NOMO-1 treated with dmso at 0.1 percent for 144 hours (cell line): ENCODE measurements at regions not wholly inside any gene's neighbourhood (a gene's known extent, or its start where the extent isn't known, plus 50 kb on each side); places are given as distances from the start of the nearest gene placed in this dataset.
"Not testable (repeated sequence)": the region's sequence is repeated elsewhere in the genome, so short reads cannot be mapped to it uniquely, and the experiment has no call there.

Experiments
- DNase-seq: peaks from one replicate; lab custom pipeline; 2025; ENCODE audit not compliant: unreplicated experiment; lab: John Stamatoyannopoulos, UW

DNA sequence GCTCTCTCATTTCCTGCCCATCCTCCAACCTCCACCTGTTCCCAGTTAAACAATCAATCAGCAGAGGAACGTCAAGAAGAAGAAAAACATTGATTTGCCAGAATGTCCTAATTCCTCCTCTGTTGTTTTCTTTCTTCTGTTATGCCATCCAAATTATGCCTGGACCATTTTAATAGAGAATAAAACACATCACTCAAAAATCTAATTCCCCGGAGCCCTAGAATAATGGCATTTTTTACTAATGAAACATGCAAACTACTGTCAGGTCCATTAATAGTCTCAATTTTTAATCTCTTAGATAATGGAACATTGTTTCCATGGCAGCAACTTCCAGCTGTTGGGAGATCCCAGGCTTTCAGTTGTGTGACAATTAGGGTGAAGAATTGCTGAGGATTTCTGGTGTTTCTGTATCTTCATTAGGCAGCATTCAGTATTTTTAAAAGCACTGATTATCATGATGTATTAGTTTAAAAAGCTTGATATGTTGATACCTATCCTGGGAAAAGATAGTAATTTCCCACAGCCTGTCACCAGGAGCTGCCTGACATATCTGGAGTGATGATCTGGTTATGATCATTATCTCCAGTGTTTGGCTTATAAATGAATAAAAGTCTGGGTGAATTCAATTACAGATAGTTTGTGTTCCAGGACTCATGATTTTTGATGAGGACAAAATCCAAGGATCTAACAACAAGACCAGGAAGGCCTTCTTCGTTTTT is 209.8 kb downstream of the TPBG start:
- no peak for DNase-seq

DNA sequence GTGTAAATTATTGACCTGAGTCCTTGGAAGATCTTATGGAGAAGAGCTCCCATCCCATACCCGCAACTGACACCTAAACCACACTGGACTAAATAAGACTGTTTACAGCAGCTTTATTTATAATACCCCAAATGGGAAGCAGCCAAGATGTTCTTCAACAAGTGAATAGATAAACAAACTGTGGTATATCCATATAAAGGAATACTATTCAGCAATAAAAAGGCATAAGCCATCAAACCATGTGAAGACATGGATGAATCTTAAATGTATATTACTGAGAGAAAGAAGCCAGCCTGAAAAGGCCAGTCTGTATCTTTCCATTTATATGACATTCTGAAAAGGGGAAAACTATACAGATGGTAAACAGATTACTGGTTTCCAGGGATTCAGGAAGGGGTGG is 212.7 kb downstream of the TPBG start:
- DNase-seq = no peak

GRCh38 chr6:82584194-82584695 is 220.6 kb downstream of the TPBG start:
- no peak for DNase-seq

DNA sequence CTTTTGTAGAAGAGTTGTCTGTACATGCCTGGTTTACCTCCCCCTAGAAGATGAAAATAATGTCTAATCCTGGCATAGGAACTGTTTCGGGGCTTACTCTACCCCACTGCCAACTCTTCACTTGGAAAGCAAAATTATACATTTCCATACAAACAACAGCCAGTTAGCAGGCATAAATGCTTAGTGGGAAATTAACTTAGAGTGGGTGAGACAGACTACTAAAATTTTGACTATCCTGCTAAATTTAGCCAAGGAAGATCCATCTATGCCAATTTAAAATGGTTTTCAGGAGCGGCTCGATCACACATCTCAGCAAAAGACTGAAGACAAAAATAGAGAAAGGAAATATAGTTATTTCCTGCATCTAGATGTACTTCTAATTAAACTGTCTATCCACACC is 221.2 kb downstream of the TPBG start:
- DNase-seq = no peak

DNA sequence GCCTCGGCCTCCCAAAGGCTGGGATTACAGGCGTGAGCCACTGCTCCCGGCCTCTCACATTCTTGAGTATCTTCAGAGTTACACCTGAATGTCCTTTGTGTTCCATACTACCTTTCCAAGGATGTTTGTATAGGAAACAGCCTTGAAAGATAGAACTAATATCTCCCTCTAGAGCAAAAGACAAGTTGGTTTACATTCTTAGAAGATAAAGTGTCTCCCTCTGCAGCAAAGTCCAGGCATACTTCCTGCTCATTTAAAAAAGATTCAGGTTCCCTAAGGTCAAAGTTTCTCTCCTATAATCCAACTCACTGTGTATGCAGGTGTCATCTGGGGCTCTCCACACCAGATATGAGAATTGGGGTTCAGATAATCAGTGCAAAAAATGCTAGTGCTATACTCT is 224.4 kb downstream of the TPBG start:
- no peak for DNase-seq

- DNase-seq = no peak
Measured at GRCh38 chr6:82588859-82589412, 225.3 kb downstream of the TPBG start.

DNA sequence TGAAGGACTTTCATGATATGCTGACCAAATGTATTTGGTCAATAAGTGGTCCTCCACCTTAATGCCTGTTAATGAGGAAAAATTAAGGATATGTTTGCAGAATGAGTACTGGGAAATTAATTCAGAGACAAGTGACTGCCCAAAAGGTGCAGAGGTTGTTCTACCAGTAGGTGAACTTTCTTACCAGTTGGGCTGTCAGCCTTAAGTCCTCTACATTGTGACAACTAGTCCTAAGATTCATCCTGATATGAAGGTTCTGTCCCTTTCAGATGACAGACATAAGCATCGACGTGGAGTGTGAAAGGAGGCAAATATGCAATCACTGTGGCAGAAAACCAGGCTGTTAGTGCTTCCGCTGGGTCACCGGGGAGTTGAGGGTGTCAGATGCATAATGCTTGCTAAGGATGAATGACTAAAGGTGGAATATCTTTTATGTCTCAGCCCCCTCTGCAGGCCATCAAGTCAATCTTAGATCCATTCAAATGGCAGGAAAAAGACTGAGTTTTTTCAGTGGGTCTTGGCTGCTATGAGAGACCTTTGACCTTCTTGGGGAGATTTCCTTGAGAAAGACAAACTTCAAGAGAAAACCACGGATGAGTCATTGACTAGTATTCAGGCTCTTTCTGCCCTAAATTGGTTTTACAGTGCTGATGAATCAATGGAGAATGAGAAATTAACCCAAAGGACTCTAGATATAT is 226.0 kb downstream of the TPBG start:
- DNase-seq = no peak

GRCh38 chr6:82597201-82597600 is 233.6 kb downstream of the TPBG start:
- DNase-seq = no peak

DNA sequence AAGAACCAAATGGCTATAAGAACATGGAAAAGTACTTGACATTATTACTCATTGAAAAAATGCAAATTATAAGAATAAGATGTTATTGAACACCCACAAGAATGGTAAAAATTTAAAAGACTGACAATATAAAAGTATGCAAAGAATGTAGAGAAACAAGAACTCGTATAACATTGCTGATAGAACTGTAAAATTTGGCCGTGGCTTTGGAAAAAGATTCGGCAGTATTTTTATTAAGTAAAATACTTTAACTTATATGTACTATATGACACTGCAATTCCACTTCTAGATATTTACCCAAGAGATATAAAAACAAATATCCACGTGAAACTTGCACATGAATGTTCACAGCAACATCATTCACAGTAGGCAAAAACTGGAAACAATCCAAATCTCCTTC is 239.2 kb downstream of the TPBG start:
- DNase-seq = no peak

- no peak for DNase-seq
Measured at GRCh38 chr6:82603871-82604270, 240.3 kb downstream of the TPBG start.

GRCh38 chr6:82607998-82608725 is 244.5 kb downstream of the TPBG start:
- no peak for DNase-seq

GRCh38 chr6:82608781-82609180 is 245.2 kb downstream of the TPBG start:
- no peak for DNase-seq

DNA sequence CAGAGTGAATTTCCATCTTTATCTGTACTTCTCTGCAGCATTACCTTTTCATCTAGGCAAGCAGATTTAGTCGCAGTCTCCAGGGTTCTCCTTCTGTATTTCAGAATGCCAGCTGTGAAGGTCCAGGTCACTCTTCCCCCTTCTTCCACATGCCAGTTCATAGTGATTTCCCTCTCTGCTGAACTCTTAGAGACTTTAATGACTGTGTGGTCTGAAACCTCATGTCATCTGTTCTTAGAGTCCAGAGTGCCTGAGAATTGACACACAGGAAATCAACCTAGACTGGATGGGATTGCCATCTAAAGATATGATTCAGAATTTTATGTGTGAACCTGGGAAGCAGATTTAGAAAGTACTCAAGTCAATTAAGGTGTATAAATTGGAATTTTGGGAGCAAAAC is 248.1 kb downstream of the TPBG start:
- no peak for DNase-seq

DNA sequence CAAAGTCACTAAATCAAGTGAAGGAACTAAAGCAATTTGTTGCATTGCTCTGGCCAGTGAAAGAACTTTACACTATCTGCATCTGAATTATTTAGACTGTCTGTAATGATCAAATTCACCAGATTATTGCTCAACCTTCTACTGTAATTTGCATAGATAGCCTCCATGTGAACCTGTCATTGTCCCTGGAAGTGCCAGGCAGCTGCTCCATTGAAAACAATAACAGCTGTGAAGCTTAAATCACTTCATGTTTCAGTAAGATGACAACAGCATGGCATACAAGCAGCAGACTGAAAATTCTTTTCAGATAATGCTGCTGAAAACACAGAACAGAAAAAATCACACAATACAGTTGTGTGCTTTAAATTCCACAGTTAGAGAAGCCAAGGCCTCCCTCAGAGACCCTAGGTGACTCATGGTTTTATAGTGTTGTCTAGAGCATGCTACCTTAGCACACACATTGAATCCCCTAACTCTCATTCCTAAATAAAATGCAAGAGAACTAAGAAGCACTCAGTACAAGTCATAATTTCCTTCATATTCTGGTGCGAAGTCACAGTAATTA is 248.9 kb downstream of the TPBG start:
- DNase-seq = no peak

- DNase-seq = no peak
Measured at GRCh38 chr6:82614518-82614917, 250.9 kb downstream of the TPBG start.

DNA sequence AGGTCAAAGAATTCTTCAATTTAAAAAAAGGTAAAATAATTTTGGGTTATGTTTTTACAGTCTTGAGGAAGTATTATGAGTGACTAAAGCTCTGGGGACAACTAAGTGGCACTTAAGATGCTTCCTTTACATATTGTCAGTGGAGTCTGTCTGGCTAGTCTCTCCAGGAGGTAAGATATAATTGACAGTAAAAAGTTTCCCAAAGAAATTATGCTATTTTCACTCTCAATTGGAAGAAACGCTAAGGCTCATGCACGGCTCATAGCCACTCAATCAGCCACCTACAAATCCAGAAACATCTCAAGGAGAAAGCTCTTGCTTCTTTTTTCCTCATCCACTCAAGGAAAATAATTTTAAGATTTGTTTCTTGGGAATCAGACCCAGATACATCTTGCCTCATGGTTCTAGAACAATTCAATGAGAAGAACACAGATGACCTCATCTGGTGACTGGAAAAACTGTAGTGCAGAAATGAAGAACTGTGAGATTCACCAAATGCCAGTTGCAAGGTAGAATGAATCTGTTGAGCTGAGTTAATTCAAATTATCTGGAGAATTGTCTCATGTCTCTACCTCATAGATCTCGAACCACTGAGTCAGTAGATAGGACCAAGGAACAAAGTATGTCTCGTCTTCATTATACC is 252.9 kb downstream of the TPBG start:
- no peak for DNase-seq

DNA sequence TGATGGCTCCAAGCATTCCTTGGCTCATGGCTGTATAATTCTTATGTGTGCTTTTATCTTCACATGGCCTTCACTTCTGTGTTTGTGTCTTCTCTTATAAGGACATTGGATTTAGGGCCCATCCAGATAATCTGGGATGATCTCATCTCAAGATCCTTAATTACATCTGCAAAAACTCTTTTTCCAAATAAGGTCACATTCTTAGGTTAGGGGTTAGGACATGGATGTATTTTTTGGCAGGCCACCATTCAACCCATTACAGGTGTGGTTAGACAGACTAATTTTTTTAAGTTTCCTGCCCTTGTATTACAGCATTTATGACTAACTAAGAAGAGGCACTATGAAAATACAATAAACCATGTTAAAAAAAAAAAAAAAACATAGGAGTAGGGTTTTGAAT is 254.0 kb downstream of the TPBG start:
- no peak for DNase-seq

DNA sequence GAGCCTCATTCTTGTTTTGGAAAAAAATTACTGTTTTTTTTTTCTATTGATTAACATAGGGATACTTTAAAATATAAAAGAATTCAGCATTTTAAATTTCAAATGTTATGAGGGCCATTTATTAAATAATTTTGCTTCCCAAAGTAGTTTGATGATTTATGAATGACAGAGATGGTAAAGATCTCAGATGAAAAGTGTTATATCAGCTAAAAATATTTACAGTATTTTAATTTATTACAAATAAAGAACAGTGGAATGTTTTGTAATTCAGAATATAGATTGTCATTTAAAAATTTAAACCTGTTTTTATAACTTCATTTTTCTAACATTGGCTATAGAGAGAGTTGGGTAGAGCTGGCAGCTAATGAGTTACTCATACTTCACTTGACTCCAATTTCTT is 256.0 kb downstream of the TPBG start:
- no peak for DNase-seq

- DNase-seq = no peak
Measured at GRCh38 chr6:82622461-82622860, 258.8 kb downstream of the TPBG start.

DNA sequence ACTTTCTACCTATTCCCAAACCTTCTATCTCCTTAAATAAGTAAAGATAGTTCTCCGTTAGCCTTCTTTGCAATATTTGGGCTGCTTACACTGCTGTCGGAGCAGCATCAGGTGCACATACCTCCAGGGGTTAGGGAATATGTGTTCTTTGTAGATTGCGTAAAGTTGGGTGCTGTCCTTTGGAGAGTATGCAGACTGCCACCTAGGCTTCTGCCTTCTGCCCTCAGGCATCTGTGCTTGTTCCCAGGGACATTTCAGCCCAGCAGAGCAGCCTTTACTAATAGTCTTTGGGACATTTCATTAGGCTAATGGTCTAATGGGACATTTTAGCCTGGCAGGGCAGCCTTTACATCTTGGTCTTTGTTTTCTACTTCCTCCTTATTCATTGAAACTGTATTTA is 260.6 kb downstream of the TPBG start:
- no peak for DNase-seq

DNA sequence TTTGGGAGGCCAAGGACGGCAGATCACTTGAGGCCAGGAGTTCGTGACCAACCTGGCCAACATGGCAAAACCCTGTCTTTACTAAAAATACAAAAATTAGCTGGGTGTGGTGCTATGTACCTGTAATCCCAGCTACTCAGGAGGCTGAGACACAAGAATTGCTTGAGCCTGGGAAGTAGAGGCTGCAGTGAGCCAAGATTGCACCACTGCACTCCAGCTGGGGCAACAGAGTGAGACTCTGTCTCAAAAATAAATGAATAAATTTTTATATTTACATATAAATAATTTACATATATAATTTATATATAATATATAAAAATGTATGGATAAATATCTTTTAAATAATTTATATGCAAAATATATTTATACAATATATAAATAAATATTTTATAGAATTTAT is 263.3 kb downstream of the TPBG start:
- not testable (repeated sequence) for DNase-seq
